MM.1S (cell line): ENCODE measurements at regions not wholly inside any gene's neighbourhood (a gene's known extent, or its start where the extent isn't known, plus 50 kb on each side); places are given as distances from the start of the nearest gene placed in this dataset.

Source experiments
- DNase-seq: peaks from one replicate; pipeline ENCODE4 v3.0.0-alpha.2; 2015
- H2AFZ ChIP-seq: fragments of 300-600 bp; sonication (generic); 2 replicates; pipeline ENCODE4 v1.6.0; 2016; ENCODE audit warnings: antibody characterized with exemption, low read length
- H3F3A ChIP-seq: fragments of 300-600 bp; sonication (generic); 2 replicates; pipeline ENCODE4 v1.6.1; 2016; ENCODE audit warnings: mild to moderate bottlenecking, antibody characterized with exemption, low read length, moderate library complexity, mixed read lengths; ENCODE audit not compliant: insufficient read depth
- H3K27ac ChIP-seq: fragments of 300-600 bp; sonication (generic); 2 replicates; pipeline ENCODE4 v1.5.1; 2016; ENCODE audit warnings: mild to moderate bottlenecking, low read length
- H3K27me3 ChIP-seq: fragments of 300-600 bp; sonication (generic); replicated peaks from 2 replicates; pipeline ENCODE4 v1.6.0; 2016; ENCODE audit warnings: low read length; ENCODE audit not compliant: insufficient read depth
- H3K36me3 ChIP-seq: fragments of 300-600 bp; sonication (generic); replicated peaks from 2 replicates; pipeline ENCODE4 v1.6.1; 2016; ENCODE audit warnings: mild to moderate bottlenecking, low read length, mixed read lengths; ENCODE audit not compliant: insufficient read depth
- H3K4me1 ChIP-seq: fragments of 300-600 bp; sonication (generic); 2 replicates; pipeline ENCODE4 v1.6.1; 2016; ENCODE audit warnings: low read length, mixed read lengths
- H3K4me2 ChIP-seq: fragments of 300-600 bp; sonication (generic); 2 replicates; pipeline ENCODE4 v1.6.0; 2016; ENCODE audit warnings: low read depth, low read length
- H3K4me3 ChIP-seq: fragments of 300-600 bp; sonication (generic); 2 replicates; pipeline ENCODE4 v1.5.1; 2016; ENCODE audit warnings: low read length, mixed read lengths
- H3K79me2 ChIP-seq: fragments of 300-600 bp; sonication (generic); 2 replicates; pipeline ENCODE4 v1.6.1; 2016; ENCODE audit warnings: mixed run types, low read length, mixed read lengths
- H3K9ac ChIP-seq: fragments of 300-600 bp; sonication (generic); 2 replicates; pipeline ENCODE4 v1.6.1; 2016; ENCODE audit warnings: low read length, mixed read lengths
- H3K9me2 ChIP-seq: fragments of 300-600 bp; sonication (generic); replicated peaks from 2 replicates; pipeline ENCODE4 v1.6.1; 2016; ENCODE audit warnings: mild to moderate bottlenecking, low read length, mixed read lengths; ENCODE audit not compliant: insufficient read depth
- H3K9me3 ChIP-seq: fragments of 300-600 bp; sonication (generic); replicated peaks from 2 replicates; pipeline ENCODE4 v1.6.1; 2016; ENCODE audit warnings: mild to moderate bottlenecking, low read length, mixed read lengths; ENCODE audit not compliant: insufficient read depth
- H4K20me1 ChIP-seq: fragments of 300-600 bp; sonication (generic); 2 replicates; pipeline ENCODE4 v1.6.1; 2016; ENCODE audit warnings: mild to moderate bottlenecking, low read length, moderate library complexity, mixed read lengths; ENCODE audit not compliant: insufficient read depth
- EZH2 ChIP-seq: fragments of 300-600 bp; sonication (generic); optimal IDR thresholded peaks from 2 replicates; pipeline ENCODE3; 2017; ENCODE audit warnings: low read depth, mild to moderate bottlenecking, antibody characterized with exemption, low read length, mixed read lengths
- EZH2phosphoT487 ChIP-seq: fragments of 300-600 bp; sonication (generic); IDR thresholded peaks from 2 replicates; pipeline ENCODE4 v1.6.1; 2018; ENCODE audit warnings: antibody characterized with exemption, low read length
- TF ChIP-seq, protein P1 (sequence below): fragments of 300-600 bp; sonication (generic); IDR thresholded peaks from 2 replicates; pipeline ENCODE4 v1.5.1; 2016; ENCODE audit warnings: antibody characterized with exemption, low read length, mixed read lengths

DNA sequence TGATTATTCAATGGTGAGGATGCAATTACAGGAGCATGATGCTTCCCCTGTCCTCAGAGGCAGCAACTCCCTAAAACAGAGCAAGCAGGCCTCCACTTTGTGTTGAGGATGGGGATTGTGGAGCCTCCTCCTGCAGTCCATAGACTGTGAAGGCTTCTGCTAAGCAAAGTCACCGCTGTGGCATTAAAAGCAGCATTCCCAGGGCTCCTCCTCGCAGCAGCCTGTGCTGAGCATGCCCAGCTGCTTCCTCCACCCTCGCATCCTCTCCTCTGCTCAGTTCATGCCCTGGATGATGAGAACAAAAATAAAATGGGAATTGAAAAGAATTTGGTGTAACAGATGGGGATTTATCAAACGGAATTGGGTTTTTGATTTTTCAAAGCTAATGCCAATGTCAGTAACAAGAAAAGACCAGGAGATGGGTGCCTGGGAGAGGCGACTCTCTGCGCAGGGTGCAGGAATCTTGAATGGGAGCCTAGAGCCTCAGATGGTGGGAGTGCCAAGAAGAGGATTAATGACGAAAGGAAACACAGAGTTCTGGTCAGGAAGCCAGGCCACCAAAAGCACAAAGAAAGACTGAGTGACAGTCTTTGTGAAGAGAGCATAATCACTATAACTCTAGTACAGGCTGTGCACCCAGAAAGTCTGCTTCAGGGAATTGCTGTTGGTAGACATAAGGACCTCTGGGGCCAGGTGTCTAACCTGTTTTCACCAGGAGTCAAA lies 347.6 kb downstream of the TPBG start:
- Histone ChIP-seq H3K9me3 (no peaks in the 10 kb centered on the region), H3K79me2 (no peaks in the 10 kb centered on the region), H3K4me3 (no peak overlapping the region), H3K9ac (no peak overlapping the region), H2AFZ (no peak overlapping the region), H3K36me3 (no peaks in the 10 kb centered on the region), H3K27me3 (no peaks in the 10 kb centered on the region), H3K9me2 (no peaks in the 10 kb centered on the region), H3K27ac (no peak overlapping the region), H4K20me1 (no peaks in the 10 kb centered on the region), H3K4me2 (no peak overlapping the region), H3K4me1 (no peaks in the 10 kb centered on the region), H3F3A (no peaks in the 10 kb centered on the region)
- no peak for DNase-seq
- TF ChIP-seq EZH2phosphoT487: no peak
- TF ChIP-seq, protein P1, sequence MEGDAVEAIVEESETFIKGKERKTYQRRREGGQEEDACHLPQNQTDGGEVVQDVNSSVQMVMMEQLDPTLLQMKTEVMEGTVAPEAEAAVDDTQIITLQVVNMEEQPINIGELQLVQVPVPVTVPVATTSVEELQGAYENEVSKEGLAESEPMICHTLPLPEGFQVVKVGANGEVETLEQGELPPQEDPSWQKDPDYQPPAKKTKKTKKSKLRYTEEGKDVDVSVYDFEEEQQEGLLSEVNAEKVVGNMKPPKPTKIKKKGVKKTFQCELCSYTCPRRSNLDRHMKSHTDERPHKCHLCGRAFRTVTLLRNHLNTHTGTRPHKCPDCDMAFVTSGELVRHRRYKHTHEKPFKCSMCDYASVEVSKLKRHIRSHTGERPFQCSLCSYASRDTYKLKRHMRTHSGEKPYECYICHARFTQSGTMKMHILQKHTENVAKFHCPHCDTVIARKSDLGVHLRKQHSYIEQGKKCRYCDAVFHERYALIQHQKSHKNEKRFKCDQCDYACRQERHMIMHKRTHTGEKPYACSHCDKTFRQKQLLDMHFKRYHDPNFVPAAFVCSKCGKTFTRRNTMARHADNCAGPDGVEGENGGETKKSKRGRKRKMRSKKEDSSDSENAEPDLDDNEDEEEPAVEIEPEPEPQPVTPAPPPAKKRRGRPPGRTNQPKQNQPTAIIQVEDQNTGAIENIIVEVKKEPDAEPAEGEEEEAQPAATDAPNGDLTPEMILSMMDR: no peak
- TF ChIP-seq EZH2: no peak

DNA sequence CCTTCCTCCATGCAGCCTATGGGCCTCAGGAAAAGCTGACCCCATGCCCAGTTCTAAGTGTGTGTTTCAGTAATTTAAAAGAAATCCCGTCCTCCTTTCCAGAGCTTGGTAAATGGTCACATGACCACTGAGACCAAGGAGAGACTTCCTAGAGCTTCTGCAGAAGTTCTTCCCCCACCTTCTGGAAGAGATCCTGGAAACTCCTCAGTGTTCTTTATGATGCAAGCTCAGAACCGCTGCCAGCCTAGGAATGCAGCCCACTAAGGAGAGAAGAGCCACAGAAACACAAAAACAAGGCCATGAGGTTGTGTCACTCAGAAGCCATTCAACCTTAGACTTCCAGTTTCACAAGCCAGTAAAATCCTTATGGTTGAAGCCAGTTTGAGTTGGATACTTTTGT lies 348.4 kb downstream of the TPBG start:
- DNase-seq: no peak
- Histone ChIP-seq H3F3A (no peaks in the 10 kb centered on the region), H3K9ac (no peak overlapping the region), H3K4me3 (no peak overlapping the region), H3K4me1 (no peaks in the 10 kb centered on the region), H3K79me2 (no peaks in the 10 kb centered on the region), H3K9me2 (no peaks in the 10 kb centered on the region), H3K4me2 (no peak overlapping the region), H4K20me1 (no peaks in the 10 kb centered on the region), H3K36me3 (no peaks in the 10 kb centered on the region), H3K27me3 (no peaks in the 10 kb centered on the region), H2AFZ (no peak overlapping the region), H3K9me3 (no peaks in the 10 kb centered on the region), H3K27ac (no peak overlapping the region)
- TF ChIP-seq EZH2: no peak
- no peak for TF ChIP-seq EZH2phosphoT487
- TF ChIP-seq, protein P1: no peak

GRCh38 chr6:82712389-82712788 lies 348.8 kb downstream of the TPBG start:
- Histone ChIP-seq H3F3A (no peaks in the 10 kb centered on the region), H3K4me1 (no peaks in the 10 kb centered on the region), H3K4me2 (no peak overlapping the region), H3K27me3 (no peaks in the 10 kb centered on the region), H3K9me3 (no peaks in the 10 kb centered on the region), H3K4me3 (no peak overlapping the region), H2AFZ (no peak overlapping the region), H3K27ac (no peak overlapping the region), H3K36me3 (no peaks in the 10 kb centered on the region), H3K9ac (no peak overlapping the region), H4K20me1 (no peaks in the 10 kb centered on the region), H3K79me2 (no peaks in the 10 kb centered on the region), H3K9me2 (no peaks in the 10 kb centered on the region)
- DNase-seq: no peak
- TF ChIP-seq EZH2 (no peak), EZH2phosphoT487 (no peak)
- TF ChIP-seq, protein P1: no peak
